HCT116 (cell line): ENCODE measurements at regions not wholly inside any gene's neighbourhood (a gene's known extent, or its start where the extent isn't known, plus 50 kb on each side); places are given as distances from the start of the nearest gene placed in this dataset.

ENCODE experiments used
- ATAC-seq: fragments of 200-7000 bp; cut with Tn5 transposase; 2 replicates; pipeline ENCODE4 v1.9.1; 2020; ENCODE audit warnings: mild to moderate bottlenecking, moderate library complexity
- BruUV-seq: library from RNA; stranded (reverse); fragments of 400-500 nt; replicated peaks from 2 replicates; lab custom pipeline; 2021; lab: Mats Ljungman, UMichigan
- CTCF ChIA-PET: fragments of 300-600 bp; sonication (Branson Sonifier 250); formaldehyde crosslinking; loops from one replicate; lab custom pipeline; 2021; ENCODE audit warnings: antibody characterized with exemption; lab: Charles Lee
- POLR2A ChIA-PET: fragments of 300-600, 350-600 bp; sonication (Branson Sonifier 250); formaldehyde crosslinking; loops from one replicate; lab custom pipeline; 2021; ENCODE audit warnings: antibody characterized with exemption; lab: Charles Lee
- RAD21 ChIA-PET, 2 experiments: fragments of 300-600 bp; sonication (Branson Sonifier 250); formaldehyde crosslinking; loops; one replicate each; lab custom pipeline; 2023; ENCODE audit warnings: low total read pairs in 2 of 2; ENCODE audit not compliant: uncharacterized antibody in 2 of 2, unreplicated experiment in 2 of 2, low non-redundant PET in 1 of 2; lab: Charles Lee
- DNase-seq: peaks from one replicate; pipeline ENCODE4 v3.0.0-alpha.2; 2010; ENCODE audit warnings: low read depth, low spot score
- H2AFZ ChIP-seq: fragments of 200-600 bp; shearing (Covaris generic), sonication (generic); 2 replicates; pipeline ENCODE4 v1.6.1; 2017; ENCODE audit warnings: low read depth, mixed run types, mixed read lengths, antibody characterized with exemption, low read length; ENCODE audit not compliant: poor library complexity, severe bottlenecking
- H3K27ac ChIP-seq: 2 replicates; pipeline ENCODE4 v1.5.1; 2012; ENCODE audit warnings: low read depth, low read length
- H3K27me3 ChIP-seq: fragments of 200-600 bp; sonication (generic); 2 replicates; pipeline ENCODE4 v1.6.1; 2016; ENCODE audit warnings: mixed run types, low read length, mixed read lengths; ENCODE audit not compliant: insufficient read depth
- H3K36me3 ChIP-seq, 2 experiments: fragments of 200-500 bp in 1 of 2; fragments of 200-600 bp in 1 of 2; sonication (Bioruptor generic) in 1 of 2; sonication (generic) in 1 of 2; 2 replicates each; pipeline versions ENCODE4 v1.5.1 to v1.6.1; 2014 to 2016; ENCODE audit warnings: low read length in 2 of 2, inconsistent platforms in 1 of 2, mixed read lengths in 1 of 2, mixed run types in 1 of 2; ENCODE audit not compliant: insufficient read depth in 2 of 2, control insufficient read depth in 1 of 2
- H3K4me1 ChIP-seq, 2 experiments: fragments of 200-600 bp in 1 of 2; sonication (generic) in 1 of 2; 2 replicates each; pipeline versions ENCODE4 v1.5.1 to v1.6.1; 2012 to 2017; ENCODE audit warnings: low read length in 2 of 2, inconsistent platforms in 1 of 2, mild to moderate bottlenecking in 1 of 2, mixed read lengths in 1 of 2, mixed run types in 1 of 2, moderate library complexity in 1 of 2; ENCODE audit not compliant: insufficient read depth in 2 of 2, control insufficient read depth in 1 of 2
- H3K4me2 ChIP-seq: fragments of 200-600 bp; sonication (generic); 2 replicates; pipeline ENCODE4 v1.6.1; 2017; ENCODE audit warnings: mixed run types, low read length, mixed read lengths
- H3K4me3 ChIP-seq, 2 experiments: fragments of 200-600 bp in 1 of 2; sonication (generic) in 1 of 2; replicated peaks in 1 of 2; 2 replicates each; pipeline ENCODE4 v1.5.1; 2011 to 2016; ENCODE audit warnings: low read length in 2 of 2, control low read depth in 1 of 2, low read depth in 1 of 2, mild to moderate bottlenecking in 1 of 2, mixed read lengths in 1 of 2, mixed run types in 1 of 2
- H3K79me2 ChIP-seq: fragments of 200-600 bp; sonication (generic); 2 replicates; pipeline ENCODE4 v1.6.1; 2017; ENCODE audit warnings: mild to moderate bottlenecking, mixed run types, low read length, moderate library complexity, mixed read lengths; ENCODE audit not compliant: insufficient read depth
- H3K9ac ChIP-seq: fragments of 200-600 bp; sonication (generic); 2 replicates; pipeline ENCODE4 v1.6.1; 2016; ENCODE audit warnings: low read length, mixed read lengths
- H3K9me2 ChIP-seq: fragments of 200-600 bp; sonication (generic), shearing (Covaris generic); 2 replicates; pipeline ENCODE4 v1.6.1; 2017; ENCODE audit warnings: mixed run types, mild to moderate bottlenecking, moderate library complexity; ENCODE audit not compliant: insufficient read depth
- H3K9me3 ChIP-seq, 2 experiments: fragments of 200-500 bp in 1 of 2; fragments of 200-600 bp in 1 of 2; sonication (Bioruptor generic) in 1 of 2; sonication (generic) in 1 of 2; 2 replicates each; pipeline ENCODE4 v1.6.1; 2014 to 2017; ENCODE audit warnings: low read length in 2 of 2, mixed read lengths in 2 of 2, inconsistent platforms in 1 of 2, low read depth in 1 of 2, mild to moderate bottlenecking in 1 of 2, mixed run types in 1 of 2, moderate library complexity in 1 of 2; ENCODE audit not compliant: control insufficient read depth in 1 of 2, insufficient read depth in 1 of 2
- H4K20me1 ChIP-seq: fragments of 200-600 bp; sonication (generic), shearing (Covaris generic); 2 replicates; pipeline ENCODE4 v1.6.1; 2017; ENCODE audit warnings: mixed run types, mild to moderate bottlenecking, moderate library complexity; ENCODE audit not compliant: insufficient read depth
- CEBPB ChIP-seq: IDR thresholded peaks from 2 replicates; pipeline ENCODE4 v1.6.1; 2012; ENCODE audit warnings: low read depth
- EGR1 ChIP-seq: IDR thresholded peaks from 2 replicates; pipeline ENCODE4 v1.6.1; 2012; ENCODE audit warnings: low read depth
- ELF1 ChIP-seq: IDR thresholded peaks from 2 replicates; pipeline ENCODE4 v1.6.1; 2012; ENCODE audit warnings: low read depth, borderline replicate concordance
- EZH2 ChIP-seq: fragments of 200-600 bp; sonication (generic); IDR thresholded peaks from 2 replicates; pipeline ENCODE4 v1.6.1; 2017; ENCODE audit warnings: antibody characterized with exemption, mixed run types
- JUND ChIP-seq: IDR thresholded peaks from 2 replicates; pipeline ENCODE4 v1.6.1; 2012
- POLR2A ChIP-seq: IDR thresholded peaks from 2 replicates; pipeline ENCODE4 v1.7.0; 2011; ENCODE audit warnings: borderline replicate concordance; ENCODE audit not compliant: insufficient read depth, insufficient read length; ENCODE audit errors: extremely low read depth
- POLR2AphosphoS5 ChIP-seq: IDR thresholded peaks from 2 replicates; pipeline ENCODE4 v1.6.1; 2011; ENCODE audit warnings: mild to moderate bottlenecking, low read depth, low read length, moderate library complexity
- RAD21 ChIP-seq: IDR thresholded peaks from 2 replicates; pipeline ENCODE4 v1.6.1; 2012; ENCODE audit warnings: low read depth, mild to moderate bottlenecking
- SIN3A ChIP-seq: IDR thresholded peaks from 2 replicates; pipeline ENCODE4 v1.6.1; 2012; ENCODE audit warnings: low read depth
- SP1 ChIP-seq: IDR thresholded peaks from 2 replicates; pipeline ENCODE4 v1.6.1; 2012; ENCODE audit warnings: low read depth
- TCF7L2 ChIP-seq: IDR thresholded peaks from 2 replicates; pipeline ENCODE4 v1.7.0; 2011; ENCODE audit warnings: borderline replicate concordance, inconsistent platforms; ENCODE audit not compliant: insufficient read depth, insufficient read length; ENCODE audit errors: extremely low read depth
- YY1 ChIP-seq: IDR thresholded peaks from 2 replicates; pipeline ENCODE4 v1.6.1; 2011; ENCODE audit warnings: low read length, low read depth, moderate library complexity, mild to moderate bottlenecking; ENCODE audit not compliant: insufficient replicate concordance; ENCODE audit errors: extremely low read depth
- intact Hi-C: fragments of 100-400 bp; cut with micrococcal nuclease; formaldehyde crosslinking; loops from 2 replicates; pipeline ENCODE4 v1.10.0; 2022
- TF ChIP-seq, protein P1 (sequence below): IDR thresholded peaks from 2 replicates; pipeline ENCODE4 v1.6.1; 2011; ENCODE audit warnings: mild to moderate bottlenecking, low read length, moderate library complexity; ENCODE audit not compliant: insufficient replicate concordance; ENCODE audit errors: extremely low read depth
- TF ChIP-seq, protein P2 (sequence below): IDR thresholded peaks from 2 replicates; pipeline ENCODE4 v1.6.1; 2012
- TF ChIP-seq, protein P3 (sequence below): IDR thresholded peaks from 2 replicates; pipeline ENCODE4 v1.6.1; 2012; ENCODE audit warnings: low read depth
- TF ChIP-seq, protein P4 (sequence below), 3 experiments: fragments of 200-600 bp in 1 of 3; sonication (generic) in 1 of 3; IDR thresholded peaks in 2 of 3; conservative IDR thresholded peaks in 1 of 3; 2 replicates each; pipeline ENCODE4 v1.5.1; 2012 to 2017; ENCODE audit warnings: low read depth in 2 of 3, low read length in 2 of 3, antibody characterized with exemption in 1 of 3, borderline replicate concordance in 1 of 3, control low read depth in 1 of 3, mild to moderate bottlenecking in 1 of 3, mixed read lengths in 1 of 3, mixed run types in 1 of 3, moderate library complexity in 1 of 3; ENCODE audit not compliant: insufficient read depth in 1 of 3

DNA sequence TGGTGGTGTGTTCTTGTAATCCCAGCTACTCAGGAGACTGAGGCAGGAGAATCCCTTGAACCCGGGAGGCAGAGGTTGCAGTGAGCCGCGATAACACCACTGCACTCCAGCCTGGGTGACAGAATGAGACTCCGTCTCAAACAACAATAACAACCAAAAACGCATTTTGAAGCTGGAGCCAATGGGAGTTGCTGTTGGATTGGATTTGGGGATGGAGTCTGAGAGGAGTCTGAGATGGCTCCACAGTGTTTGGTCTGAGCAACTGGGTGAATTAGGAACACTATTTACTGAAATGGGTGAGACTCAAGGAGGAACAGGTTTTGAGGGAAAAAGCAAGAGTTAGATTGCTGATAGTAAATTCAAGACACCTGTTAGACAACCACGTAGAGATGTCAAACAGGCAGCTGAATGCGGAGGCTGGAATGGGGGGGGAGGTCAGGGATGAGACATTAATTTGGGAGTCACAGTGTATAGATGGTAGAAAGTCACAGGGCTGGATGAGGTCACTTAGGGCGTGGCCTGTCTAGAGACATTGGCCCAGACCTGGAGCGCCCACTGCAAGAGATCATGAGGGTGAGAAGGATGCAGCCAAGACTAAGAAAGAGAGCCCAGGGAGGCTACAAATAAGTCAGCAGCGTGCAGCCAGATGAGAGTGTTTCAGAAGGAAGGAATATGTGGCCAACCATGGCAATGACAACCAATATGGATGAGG lies 56.4 kb downstream of the CYCS start:
- Histone ChIP-seq H3K36me3 (no peaks in the 10 kb centered on the region), H3K4me1 (peaks cover 0 to 28% of the 10 kb centered on the region in 2 experiments; a peak in 2 of 4 replicates), H3K9me2 (no peaks in the 10 kb centered on the region), H3K9ac (no peak overlapping the region)
- ChIA-PET CTCF (interaction anchor here (1.8 kb wide), 1 partner anchor 256 kb away, joined by 8 read pairs; no protein-coding TSS in a partner anchor), RAD21 (no interaction called here)
- DNase-seq: no peak
- TF ChIP-seq, protein P1, sequence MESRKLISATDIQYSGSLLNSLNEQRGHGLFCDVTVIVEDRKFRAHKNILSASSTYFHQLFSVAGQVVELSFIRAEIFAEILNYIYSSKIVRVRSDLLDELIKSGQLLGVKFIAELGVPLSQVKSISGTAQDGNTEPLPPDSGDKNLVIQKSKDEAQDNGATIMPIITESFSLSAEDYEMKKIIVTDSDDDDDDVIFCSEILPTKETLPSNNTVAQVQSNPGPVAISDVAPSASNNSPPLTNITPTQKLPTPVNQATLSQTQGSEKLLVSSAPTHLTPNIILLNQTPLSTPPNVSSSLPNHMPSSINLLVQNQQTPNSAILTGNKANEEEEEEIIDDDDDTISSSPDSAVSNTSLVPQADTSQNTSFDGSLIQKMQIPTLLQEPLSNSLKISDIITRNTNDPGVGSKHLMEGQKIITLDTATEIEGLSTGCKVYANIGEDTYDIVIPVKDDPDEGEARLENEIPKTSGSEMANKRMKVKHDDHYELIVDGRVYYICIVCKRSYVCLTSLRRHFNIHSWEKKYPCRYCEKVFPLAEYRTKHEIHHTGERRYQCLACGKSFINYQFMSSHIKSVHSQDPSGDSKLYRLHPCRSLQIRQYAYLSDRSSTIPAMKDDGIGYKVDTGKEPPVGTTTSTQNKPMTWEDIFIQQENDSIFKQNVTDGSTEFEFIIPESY: no peak
- TF ChIP-seq, protein P2, sequence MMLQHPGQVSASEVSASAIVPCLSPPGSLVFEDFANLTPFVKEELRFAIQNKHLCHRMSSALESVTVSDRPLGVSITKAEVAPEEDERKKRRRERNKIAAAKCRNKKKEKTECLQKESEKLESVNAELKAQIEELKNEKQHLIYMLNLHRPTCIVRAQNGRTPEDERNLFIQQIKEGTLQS: no peak
- TF ChIP-seq YY1 (no peak), RAD21 (no peak), JUND (no peak), POLR2A (no peak), TCF7L2 (no peak), CEBPB (no peak), EGR1 (no peak), EZH2 (no peak), SP1 (no peak), SIN3A (no peak), ELF1 (no peak), POLR2AphosphoS5 (no peak)
- TF ChIP-seq, protein P3, sequence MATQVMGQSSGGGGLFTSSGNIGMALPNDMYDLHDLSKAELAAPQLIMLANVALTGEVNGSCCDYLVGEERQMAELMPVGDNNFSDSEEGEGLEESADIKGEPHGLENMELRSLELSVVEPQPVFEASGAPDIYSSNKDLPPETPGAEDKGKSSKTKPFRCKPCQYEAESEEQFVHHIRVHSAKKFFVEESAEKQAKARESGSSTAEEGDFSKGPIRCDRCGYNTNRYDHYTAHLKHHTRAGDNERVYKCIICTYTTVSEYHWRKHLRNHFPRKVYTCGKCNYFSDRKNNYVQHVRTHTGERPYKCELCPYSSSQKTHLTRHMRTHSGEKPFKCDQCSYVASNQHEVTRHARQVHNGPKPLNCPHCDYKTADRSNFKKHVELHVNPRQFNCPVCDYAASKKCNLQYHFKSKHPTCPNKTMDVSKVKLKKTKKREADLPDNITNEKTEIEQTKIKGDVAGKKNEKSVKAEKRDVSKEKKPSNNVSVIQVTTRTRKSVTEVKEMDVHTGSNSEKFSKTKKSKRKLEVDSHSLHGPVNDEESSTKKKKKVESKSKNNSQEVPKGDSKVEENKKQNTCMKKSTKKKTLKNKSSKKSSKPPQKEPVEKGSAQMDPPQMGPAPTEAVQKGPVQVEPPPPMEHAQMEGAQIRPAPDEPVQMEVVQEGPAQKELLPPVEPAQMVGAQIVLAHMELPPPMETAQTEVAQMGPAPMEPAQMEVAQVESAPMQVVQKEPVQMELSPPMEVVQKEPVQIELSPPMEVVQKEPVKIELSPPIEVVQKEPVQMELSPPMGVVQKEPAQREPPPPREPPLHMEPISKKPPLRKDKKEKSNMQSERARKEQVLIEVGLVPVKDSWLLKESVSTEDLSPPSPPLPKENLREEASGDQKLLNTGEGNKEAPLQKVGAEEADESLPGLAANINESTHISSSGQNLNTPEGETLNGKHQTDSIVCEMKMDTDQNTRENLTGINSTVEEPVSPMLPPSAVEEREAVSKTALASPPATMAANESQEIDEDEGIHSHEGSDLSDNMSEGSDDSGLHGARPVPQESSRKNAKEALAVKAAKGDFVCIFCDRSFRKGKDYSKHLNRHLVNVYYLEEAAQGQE: no peak
- TF ChIP-seq, protein P4, sequence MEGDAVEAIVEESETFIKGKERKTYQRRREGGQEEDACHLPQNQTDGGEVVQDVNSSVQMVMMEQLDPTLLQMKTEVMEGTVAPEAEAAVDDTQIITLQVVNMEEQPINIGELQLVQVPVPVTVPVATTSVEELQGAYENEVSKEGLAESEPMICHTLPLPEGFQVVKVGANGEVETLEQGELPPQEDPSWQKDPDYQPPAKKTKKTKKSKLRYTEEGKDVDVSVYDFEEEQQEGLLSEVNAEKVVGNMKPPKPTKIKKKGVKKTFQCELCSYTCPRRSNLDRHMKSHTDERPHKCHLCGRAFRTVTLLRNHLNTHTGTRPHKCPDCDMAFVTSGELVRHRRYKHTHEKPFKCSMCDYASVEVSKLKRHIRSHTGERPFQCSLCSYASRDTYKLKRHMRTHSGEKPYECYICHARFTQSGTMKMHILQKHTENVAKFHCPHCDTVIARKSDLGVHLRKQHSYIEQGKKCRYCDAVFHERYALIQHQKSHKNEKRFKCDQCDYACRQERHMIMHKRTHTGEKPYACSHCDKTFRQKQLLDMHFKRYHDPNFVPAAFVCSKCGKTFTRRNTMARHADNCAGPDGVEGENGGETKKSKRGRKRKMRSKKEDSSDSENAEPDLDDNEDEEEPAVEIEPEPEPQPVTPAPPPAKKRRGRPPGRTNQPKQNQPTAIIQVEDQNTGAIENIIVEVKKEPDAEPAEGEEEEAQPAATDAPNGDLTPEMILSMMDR (IDR thresholded peaks at IDR 0.05 in 2 of 3, conservative IDR thresholded peaks at IDR 0.05 in 1 of 3; ENCODE audit: borderline replicate concordance in 1 of 3, insufficient read depth in 1 of 3, low read depth in 2 of 3, low read length in 2 of 3): no peak
- TF ChIP-seq, all 23 proteins: peak for 0
- no peaks in the 10 kb centered on the region for H3K9me3 ChIP-seq
- H3K4me2 ChIP-seq: no peak overlapping the region
- H3K79me2 ChIP-seq: no peaks in the 10 kb centered on the region
- POLR2A ChIA-PET: no interaction called here
- no peak overlapping the region for H3K4me3 ChIP-seq
- no peaks in the 10 kb centered on the region for H3K27me3 ChIP-seq
- ATAC-seq: no peak
- intact Hi-C loops: loop anchor here (5.0 kb wide), 1 partner anchor 86 kb away; the partner anchor contains the start of gene OSBPL3
- BruUV-seq: no TSS peak
- peak overlapping the region; percentile 94 for H2AFZ ChIP-seq
- H4K20me1 ChIP-seq: no peaks in the 10 kb centered on the region
- no peak overlapping the region for H3K27ac ChIP-seq
